Keratinocyte (primary cell): ENCODE measurements at regions not wholly inside any gene's neighbourhood (a gene's known extent, or its start where the extent isn't known, plus 50 kb on each side); places are given as distances from the start of the nearest gene placed in this dataset.

Experiments used
- DNase-seq: peaks from one replicate; pipeline ENCODE4 v3.0.0-alpha.2; 2011; ENCODE audit warnings: low read depth, missing footprints, low spot score
- FAIRE-seq: peaks from 2 replicates; lab custom pipeline; 2011; peaks lifted over from hg19 to GRCh38; lab: Jason Lieb, UNC
- H2AFZ ChIP-seq: 2 replicates; pipeline ENCODE4 v1.6.0; 2012; ENCODE audit warnings: low read length, control low read depth, inconsistent platforms; ENCODE audit not compliant: control insufficient read depth
- H3K27ac ChIP-seq: 2 replicates; pipeline ENCODE4 v1.5.1; 2011; ENCODE audit warnings: low read length; ENCODE audit not compliant: control insufficient read depth, insufficient read depth
- H3K27me3 ChIP-seq: 3 replicates; pipeline ENCODE4 v1.6.0; 2011; ENCODE audit warnings: low read length; ENCODE audit not compliant: control insufficient read depth, insufficient read depth; ENCODE audit errors: extremely low read depth
- H3K36me3 ChIP-seq, 2 experiments: 2 replicates in 1 of 2; 3 replicates in 1 of 2; pipeline ENCODE4 v1.5.1; 2011; ENCODE audit warnings: low read length in 2 of 2, mild to moderate bottlenecking in 1 of 2; ENCODE audit not compliant: control insufficient read depth in 2 of 2, insufficient read depth in 2 of 2; ENCODE audit errors: extremely low read depth in 1 of 2
- H3K4me1 ChIP-seq: 3 replicates; pipeline ENCODE4 v1.5.1; 2011; ENCODE audit warnings: low read length; ENCODE audit not compliant: control insufficient read depth, insufficient read depth; ENCODE audit errors: extremely low read depth
- H3K4me2 ChIP-seq: 3 replicates; pipeline ENCODE4 v1.6.0; 2011; ENCODE audit warnings: low read depth, low read length; ENCODE audit not compliant: control insufficient read depth, insufficient read depth; ENCODE audit errors: extremely low read depth
- H3K4me3 ChIP-seq, 3 experiments: fragments of 200-600 bp in 1 of 3; sonication (generic) in 1 of 3; 2 replicates in 2 of 3; 3 replicates in 1 of 3; pipeline ENCODE4 v1.5.1; 2011 to 2016; ENCODE audit warnings: low read length in 3 of 3, mild to moderate bottlenecking in 3 of 3, control low read depth in 2 of 3, inconsistent platforms in 1 of 3, low read depth in 1 of 3, mixed read lengths in 1 of 3, mixed run types in 1 of 3, moderate library complexity in 1 of 3; ENCODE audit not compliant: control insufficient read depth in 2 of 3, insufficient read depth in 2 of 3; ENCODE audit errors: extremely low read depth in 1 of 3
- H3K79me2 ChIP-seq: 2 replicates; pipeline ENCODE4 v1.6.0; 2012; ENCODE audit warnings: low read length; ENCODE audit not compliant: control insufficient read depth, insufficient read depth
- H3K9ac ChIP-seq: 3 replicates; pipeline ENCODE4 v1.6.0; 2011; ENCODE audit warnings: low read length; ENCODE audit not compliant: control insufficient read depth, insufficient read depth; ENCODE audit errors: extremely low read depth
- H3K9me1 ChIP-seq: 3 replicates; pipeline ENCODE4 v1.6.0; 2011; ENCODE audit warnings: low read length; ENCODE audit not compliant: control insufficient read depth, insufficient read depth; ENCODE audit errors: extremely low read depth
- H3K9me3 ChIP-seq: 2 replicates; pipeline ENCODE4 v1.5.1; 2012; ENCODE audit warnings: low read depth, low read length; ENCODE audit not compliant: control insufficient read depth
- H4K20me1 ChIP-seq: 3 replicates; pipeline ENCODE4 v1.6.0; 2011; ENCODE audit warnings: low read length; ENCODE audit not compliant: control insufficient read depth, insufficient read depth; ENCODE audit errors: extremely low read depth
- CTCF ChIP-seq, 3 experiments: IDR thresholded peaks in 1 of 3; conservative IDR thresholded peaks in 1 of 3; optimal IDR thresholded peaks in 1 of 3; 2 replicates in 2 of 3; 3 replicates in 1 of 3; pipeline versions ENCODE3 to v1.5.1; 2011; ENCODE audit warnings: low read length in 3 of 3, mild to moderate bottlenecking in 3 of 3, moderate library complexity in 2 of 3, control low read depth in 1 of 3, inconsistent platforms in 1 of 3; ENCODE audit not compliant: insufficient read depth in 2 of 3; ENCODE audit errors: extremely low read depth in 1 of 3
- EZH2 ChIP-seq: IDR thresholded peaks from one replicate; pipeline ENCODE4 v1.6.1; 2012; ENCODE audit warnings: inconsistent platforms, mild to moderate bottlenecking, low read length, moderate library complexity
- dilution Hi-C: fragments of 300-500 bp; cut with MboI; formaldehyde crosslinking; loops from one replicate; pipeline ENCODE4 v1.7.0; 2020; ENCODE audit warnings: low sequenced_read_pairs; ENCODE audit not compliant: extremely low pct_ligation_motif_present

DNA sequence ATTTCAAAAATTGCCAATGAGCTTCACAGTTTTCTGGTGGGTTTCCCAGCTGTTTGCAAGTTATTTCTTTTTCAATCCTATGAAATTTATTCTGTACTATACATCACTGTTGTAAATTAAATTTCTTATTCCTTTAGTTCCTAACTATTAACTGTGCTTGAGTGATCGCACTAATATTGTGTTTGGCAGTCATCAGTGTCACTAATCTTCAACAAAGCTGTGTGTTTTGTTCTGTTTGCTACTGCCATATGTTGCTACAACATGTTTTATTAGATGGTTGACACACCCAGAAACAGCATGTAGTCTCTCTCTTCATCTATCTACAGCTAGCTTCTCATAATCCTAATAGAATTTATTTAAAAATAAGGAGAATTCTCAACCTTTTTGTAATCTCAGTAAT is 453.6 kb upstream of the PRR20A start:
- Histone ChIP-seq H3K4me1 (no peaks in the 10 kb centered on the region), H3K4me3 (no peak overlapping the region), H4K20me1 (no peaks in the 10 kb centered on the region), H3K9me3 (no peaks in the 10 kb centered on the region), H3K4me2 (no peak overlapping the region), H3K36me3 (no peaks in the 10 kb centered on the region), H3K79me2 (no peaks in the 10 kb centered on the region), H3K9me1 (no peaks in the 10 kb centered on the region), H3K27ac (no peak overlapping the region), H3K9ac (no peak overlapping the region), H3K27me3 (no peaks in the 10 kb centered on the region), H2AFZ (no peak overlapping the region)
- DNase-seq (no peak), FAIRE-seq (no peak)
- dilution Hi-C loops: no loop called here
- TF ChIP-seq EZH2: no peak
- TF ChIP-seq CTCF (optimal IDR thresholded peaks at IDR 0.05 in 1 of 3, IDR thresholded peaks at IDR 0.05 in 1 of 3, conservative IDR thresholded peaks at IDR 0.05 in 1 of 3; ENCODE audit: extremely low read depth in 1 of 3, insufficient read depth in 2 of 3, low read length in 3 of 3): no peak

DNA sequence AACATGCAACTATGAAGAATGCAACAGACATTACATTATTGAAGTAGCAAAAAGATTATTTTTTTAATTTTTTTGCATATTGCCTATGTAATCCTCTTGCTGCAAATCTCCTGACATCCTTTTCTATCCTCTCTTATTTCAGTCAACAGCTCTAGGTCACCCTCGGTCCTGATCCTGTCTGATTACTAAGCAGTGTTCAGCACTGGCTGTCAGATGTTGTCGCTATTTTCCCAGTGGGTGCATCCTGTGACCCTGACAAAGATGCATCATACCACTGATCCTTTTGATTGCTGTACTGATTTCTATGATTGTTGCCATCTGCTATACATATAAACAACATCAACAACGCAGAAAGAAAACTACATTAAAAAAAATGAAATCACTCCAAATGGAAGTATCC is 443.7 kb upstream of the PRR20A start:
- no peak overlapping the region for H3K9ac ChIP-seq
- H3K79me2 ChIP-seq: no peaks in the 10 kb centered on the region
- H3K27me3 ChIP-seq: no peaks in the 10 kb centered on the region
- FAIRE-seq (no peak), DNase-seq (no peak)
- H3K9me1 ChIP-seq: no peaks in the 10 kb centered on the region
- no peak overlapping the region for H2AFZ ChIP-seq
- H4K20me1 ChIP-seq: no peaks in the 10 kb centered on the region
- H3K9me3 ChIP-seq: no peaks in the 10 kb centered on the region
- no peak overlapping the region for H3K4me3 ChIP-seq
- H3K4me1 ChIP-seq: no peaks in the 10 kb centered on the region
- dilution Hi-C loops: no loop called here
- H3K36me3 ChIP-seq: no peaks in the 10 kb centered on the region
- no peak overlapping the region for H3K4me2 ChIP-seq
- no peak overlapping the region for H3K27ac ChIP-seq
- TF ChIP-seq CTCF (optimal IDR thresholded peaks at IDR 0.05 in 1 of 3, IDR thresholded peaks at IDR 0.05 in 1 of 3, conservative IDR thresholded peaks at IDR 0.05 in 1 of 3; ENCODE audit: extremely low read depth in 1 of 3, insufficient read depth in 2 of 3, low read length in 3 of 3): no peak
- no peak for TF ChIP-seq EZH2
